GM18909 (cell line): ENCODE measurements at regions not wholly inside any gene's neighbourhood (a gene's known extent, or its start where the extent isn't known, plus 50 kb on each side); places are given as distances from the start of the nearest gene placed in this dataset.

Experiments
- ATAC-seq: cut with Tn5 transposase; IDR thresholded peaks from one replicate; pipeline ENCODE4 v1.9.1; 2021; ENCODE audit warnings: mild to moderate bottlenecking; ENCODE audit not compliant: unreplicated experiment, poor library complexity

DNA sequence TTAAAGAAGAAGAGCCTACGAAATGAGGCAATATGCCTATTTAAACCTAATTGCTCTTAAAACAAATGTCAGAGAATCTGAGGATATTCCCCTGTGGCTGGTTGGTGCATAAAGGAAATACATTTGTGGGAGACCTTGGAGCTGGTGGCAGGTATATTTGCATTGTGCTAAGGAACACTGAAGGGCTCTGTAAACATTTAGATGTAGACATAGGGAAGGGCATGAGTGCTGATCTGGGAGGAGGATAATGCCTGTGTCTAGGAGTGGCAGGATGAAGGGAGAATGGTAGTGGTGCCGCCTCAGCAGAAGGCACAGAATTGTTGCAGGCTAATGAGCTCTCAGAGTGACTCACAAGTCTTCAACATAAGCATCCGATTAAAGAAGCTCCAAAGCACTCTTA is 85.8 kb downstream of the CD164 start:
- ATAC-seq, result no peak

DNA sequence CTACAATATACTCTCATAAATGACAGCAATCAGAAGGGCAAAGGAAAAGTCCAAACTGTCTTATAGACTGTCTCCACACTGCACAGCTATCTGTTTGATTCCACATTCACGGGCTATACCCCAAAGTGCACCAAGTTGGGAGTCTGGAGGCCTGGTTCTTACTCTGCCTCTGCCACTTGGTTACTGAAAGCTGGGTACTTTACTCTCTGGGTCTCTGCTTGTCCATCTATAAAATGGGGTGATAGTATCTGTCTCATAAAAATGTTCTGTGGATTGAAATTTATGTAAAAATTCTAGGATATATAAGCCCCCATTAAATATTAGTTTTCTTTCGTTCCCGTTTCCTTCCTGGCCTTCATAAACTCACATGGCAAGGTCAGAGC is 86.5 kb downstream of the CD164 start:
- ATAC-seq, result no peak

DNA sequence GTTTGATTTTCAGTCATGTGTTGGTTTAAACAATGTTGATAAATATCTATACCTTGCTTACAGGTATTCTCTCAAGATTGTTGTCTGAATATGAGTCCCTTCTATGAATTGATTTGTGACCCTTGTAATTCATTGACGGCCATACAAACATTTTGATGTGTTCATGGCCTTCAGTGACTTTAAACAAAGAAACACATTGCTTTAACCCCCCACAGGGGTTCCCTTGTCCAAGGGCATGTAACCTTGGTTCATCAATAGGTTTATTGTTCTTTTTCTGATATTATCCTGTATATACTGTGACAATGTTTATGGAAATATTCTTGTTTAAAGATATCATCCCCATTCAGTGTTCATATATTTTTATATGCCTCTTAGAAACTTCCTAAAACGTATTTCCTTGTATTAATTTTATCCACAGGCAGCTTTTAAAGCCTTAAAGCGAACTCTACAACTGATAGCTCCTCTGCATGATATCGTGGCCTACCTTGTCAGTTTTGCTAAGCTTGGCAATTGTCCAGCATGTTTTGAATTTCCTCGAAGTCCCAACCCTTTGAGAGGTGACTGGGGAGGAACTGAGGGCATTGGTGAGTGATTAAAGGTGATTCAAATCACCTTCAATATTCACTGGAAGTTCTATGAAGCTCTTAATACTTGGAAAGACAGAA is 87.0 kb downstream of the CD164 start:
- ATAC-seq, result no peak

DNA sequence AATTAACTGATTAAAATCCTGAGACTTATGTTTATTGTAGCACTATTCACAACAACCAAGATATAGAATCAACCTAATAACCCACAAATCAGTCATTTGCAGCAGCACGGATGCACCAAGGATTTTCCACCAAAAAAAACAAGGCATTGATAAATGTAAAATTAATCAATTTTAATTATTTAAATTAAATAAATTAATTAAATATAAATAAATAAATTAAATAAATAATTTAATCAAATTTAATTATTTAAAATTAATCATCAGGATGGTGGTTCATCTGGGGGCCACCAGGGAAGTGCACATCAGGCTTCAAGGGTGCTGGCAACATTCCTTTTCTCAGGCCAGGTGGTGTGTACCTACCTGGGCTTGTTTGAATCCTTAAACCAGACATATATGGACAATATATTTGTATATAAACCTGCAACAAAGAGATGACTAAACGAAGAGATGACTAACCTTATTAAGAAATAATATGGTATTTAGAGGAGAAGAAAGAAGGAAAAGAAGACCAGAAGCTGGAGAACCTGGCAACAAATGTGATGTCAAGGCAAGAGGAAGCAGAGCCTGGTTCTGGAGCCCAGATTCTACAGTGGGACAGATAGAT is 89.2 kb downstream of the CD164 start:
- no peak for ATAC-seq

DNA sequence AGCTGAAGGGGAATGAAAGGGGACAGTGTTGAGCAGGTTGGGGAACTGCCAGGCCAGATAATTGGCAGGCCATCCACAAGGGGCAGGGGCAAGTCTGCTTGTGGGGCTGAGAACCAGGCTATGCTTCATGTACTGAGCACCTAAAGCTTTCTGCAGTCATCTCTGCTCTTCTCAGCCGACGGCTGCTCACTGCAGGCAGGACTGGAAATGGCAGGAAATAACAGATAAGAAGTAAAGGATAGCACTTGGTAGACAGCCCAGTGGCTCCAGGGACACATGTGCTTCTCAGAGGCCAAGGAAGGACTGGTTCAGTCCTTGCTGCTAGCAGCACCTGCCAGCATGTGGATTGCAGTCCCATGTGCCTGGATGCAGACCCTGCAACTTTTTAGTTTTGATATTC is 89.8 kb downstream of the CD164 start:
- no peak for ATAC-seq

DNA sequence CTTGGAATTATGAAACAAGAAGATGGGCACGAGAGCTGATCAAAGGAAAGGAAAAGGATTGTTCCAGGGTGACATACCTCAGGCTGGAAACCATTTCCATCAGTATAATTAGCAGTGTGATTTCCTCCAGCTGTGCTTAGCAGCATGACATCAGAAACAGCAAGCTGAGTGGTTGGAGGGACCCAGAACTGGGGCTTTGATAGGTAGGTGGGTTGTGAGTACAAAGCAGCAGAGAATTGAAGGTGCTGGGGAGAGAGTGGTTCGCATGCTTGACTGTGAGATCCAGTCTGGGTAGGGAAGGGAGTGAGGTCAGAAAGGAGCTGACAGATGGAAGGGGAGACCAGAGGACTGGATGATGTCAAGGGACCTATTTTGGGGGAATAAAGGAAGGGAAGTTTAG is 90.4 kb downstream of the CD164 start:
- ATAC-seq, result no peak

DNA sequence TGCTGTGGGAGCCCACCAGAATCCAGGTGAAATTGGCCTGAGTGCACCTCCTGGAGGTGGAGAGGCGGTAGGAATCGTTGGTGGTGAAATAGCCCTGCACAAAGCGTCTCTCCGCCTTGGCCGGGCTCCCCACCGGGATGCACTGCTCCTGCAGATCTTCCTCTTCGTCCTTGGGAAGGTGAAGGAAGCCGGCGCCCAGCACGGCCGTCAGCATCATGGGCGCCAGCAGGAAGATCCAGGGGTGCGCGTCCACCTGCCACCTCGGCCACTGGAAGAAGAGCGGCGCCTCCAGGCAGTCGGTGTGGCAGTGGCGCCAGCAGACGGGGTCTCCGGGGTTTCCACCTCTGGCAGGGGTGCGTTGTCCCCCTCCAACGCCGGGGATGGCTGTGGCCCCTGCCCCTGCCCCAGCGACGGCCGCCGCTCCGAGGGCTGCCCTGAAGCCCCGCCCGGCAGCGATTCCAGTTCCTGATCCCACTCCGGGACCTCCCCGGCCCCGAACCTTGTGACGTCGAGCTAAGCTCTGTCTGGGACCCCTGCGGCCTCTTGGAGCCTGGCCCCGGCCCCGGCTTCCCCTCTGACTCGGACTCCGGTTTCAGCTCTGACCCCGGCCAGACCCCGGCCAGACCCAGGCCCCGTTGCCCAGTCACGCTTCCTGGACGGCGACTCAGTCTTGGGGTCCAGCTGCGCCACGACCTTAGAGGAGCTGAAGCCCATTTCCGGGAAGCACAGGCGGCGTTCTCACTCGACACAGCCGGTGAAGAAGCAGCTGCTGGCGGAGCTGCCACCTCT is 91.9 kb downstream of the CD164 start:
- ATAC-seq, result no peak

DNA sequence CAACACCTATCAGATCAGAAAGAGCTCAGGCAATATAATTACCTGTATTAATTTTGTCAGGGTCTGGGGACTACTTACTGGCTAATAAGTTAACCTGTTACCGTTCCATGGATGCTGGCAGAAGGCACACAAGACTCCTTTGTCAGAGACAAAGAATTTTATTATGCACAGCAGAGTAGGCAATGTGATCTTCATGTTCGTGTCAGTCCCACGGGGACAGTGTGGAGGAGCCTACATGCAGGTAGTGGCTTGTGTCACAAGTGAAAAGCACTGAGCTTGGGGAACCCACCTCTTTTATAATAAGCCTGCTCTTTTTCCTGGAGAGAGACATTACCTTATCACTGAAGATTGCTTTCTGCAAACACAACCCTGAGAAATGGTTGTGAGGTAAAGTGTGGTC is 96.9 kb downstream of the CD164 start:
- ATAC-seq, result no peak

DNA sequence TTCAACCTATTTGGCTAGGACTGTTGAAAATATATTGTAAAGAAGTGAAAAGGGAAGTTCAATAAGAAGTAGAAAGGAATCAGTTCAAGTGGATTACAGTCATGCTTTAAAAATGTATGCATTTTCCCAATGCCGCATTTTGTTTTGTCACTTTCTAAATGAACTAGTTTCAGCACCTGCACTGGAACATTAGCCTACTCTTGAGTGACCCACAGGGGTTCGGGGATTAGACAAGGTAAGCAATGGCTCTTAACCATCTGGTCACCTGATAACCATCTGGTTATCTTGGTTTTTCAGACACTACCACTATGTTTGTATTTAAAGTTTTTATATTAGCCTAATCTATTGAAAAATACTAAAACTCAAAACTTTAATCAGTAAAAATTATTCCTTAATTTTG is 97.6 kb downstream of the CD164 start:
- ATAC-seq, result no peak

DNA sequence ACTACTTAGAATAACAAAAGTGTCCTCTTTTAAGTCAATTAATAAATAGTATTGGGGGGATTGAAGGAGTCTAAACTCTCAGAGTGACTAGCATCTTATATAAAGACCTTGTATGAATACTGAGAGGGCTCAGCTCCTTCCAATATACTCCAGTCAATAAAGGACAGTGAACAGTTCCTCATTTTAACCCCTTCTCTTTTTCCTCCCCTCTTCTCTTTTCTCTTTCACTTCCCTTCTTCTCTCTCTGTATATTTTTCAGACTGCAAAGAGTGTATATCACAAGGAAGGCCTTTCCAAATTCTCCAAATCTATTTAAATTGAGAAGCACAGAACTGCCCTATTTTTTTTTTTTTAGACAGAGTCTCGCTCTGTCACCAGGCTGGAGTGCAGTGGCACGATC is 99.5 kb downstream of the CD164 start:
- ATAC-seq, result no peak

DNA sequence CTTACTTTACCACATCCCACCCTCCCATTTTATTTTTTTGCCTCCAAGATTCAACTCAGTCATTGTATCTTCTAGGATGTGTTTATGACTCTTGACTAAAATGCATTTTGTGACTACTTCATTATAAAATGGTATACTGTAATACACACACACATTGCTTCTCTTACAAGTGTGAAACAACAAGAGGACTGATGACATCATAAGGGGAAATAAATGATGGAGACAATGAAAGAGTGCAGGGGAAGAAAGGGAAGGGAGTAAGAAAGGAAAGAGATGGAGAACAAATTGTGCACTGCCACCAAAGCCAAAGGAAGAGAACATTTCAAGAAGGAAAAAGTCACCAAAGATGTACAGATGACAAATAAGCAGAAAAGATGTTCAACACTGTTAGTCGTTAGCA is 102.6 kb downstream of the CD164 start:
- no peak for ATAC-seq

DNA sequence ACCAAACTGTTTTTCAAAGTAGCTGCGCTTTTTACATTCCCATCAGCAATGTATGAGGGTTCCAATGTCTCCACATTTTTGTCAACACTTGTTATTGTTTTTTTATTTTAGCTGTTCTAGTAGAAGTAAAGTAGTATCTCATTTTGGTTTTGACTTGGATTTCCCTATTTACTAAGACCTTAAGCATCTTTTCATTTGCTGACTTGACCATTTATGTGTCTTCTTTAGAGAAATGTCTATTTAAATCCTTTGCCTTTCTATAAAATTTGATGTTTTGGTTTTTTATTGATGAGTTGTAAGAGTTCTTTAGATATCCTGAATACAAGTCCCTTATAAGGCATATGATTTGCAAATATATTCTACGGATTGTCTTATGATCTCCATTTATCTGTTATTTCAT is 110.6 kb downstream of the CD164 start:
- no peak for ATAC-seq

DNA sequence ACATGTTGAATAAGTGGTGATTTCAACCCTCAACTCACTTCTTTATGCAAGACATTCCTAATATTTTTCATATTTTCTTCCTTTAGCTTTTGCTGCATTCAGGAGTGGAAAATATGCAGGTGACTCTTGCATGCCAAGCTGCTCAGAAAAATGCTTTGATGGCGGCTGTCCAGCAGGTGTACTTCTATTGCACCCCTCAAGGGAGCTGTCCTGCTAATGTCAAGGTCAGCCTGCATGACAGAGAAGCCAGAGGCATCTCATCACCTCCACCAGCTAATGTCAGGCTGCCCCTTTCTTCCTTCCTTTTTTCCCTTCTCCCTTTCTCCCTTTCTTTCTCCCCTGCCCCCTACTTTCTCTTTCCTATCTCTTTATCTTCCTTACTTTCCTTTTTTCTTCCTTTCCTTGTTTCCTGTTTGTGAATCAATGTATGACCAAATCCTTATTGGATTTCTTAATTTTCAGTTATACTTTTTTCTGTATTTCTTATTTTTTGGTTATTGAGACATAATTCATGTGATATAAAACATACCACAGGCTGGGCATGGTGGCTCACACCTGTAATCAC is 112.2 kb downstream of the CD164 start:
- no peak for ATAC-seq

DNA sequence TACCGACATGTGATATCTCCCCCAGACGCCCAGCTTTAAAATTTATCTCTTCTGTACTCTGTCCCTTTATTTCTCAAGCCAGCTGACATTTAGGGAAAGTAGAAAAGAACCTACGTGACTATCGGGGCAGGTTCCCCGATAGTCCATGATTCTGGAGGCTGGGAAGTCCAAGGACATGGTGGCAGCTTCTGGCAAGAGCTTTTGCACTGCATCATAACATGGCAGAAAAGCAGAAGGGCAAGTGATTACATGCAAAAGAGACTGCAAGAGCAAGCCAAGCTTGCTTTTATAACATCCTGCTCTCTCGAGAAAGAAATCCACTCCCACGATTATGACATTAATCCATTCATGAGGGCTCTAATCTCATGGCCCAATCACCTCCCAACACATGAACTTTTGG is 113.2 kb downstream of the CD164 start:
- ATAC-seq, result no peak

DNA sequence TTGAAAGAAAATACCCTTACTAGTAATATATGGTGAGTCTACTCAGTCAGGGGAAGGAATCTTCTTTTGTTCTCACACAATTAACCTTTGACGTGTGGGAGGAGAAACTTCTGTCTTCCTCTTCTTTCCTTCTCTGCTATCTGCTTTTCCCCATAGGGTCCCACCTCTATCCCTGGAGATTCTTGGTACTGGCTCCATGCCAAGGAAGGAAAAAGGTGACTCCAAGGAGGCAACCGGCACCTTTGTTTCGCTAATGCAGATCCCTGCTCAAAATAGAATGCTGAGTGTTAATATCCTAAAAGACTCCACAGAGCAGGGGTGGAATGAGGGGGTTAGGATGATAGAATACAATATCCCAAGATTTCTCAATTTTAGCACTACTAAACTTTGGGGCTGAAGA is 116.7 kb downstream of the CD164 start:
- no peak for ATAC-seq

DNA sequence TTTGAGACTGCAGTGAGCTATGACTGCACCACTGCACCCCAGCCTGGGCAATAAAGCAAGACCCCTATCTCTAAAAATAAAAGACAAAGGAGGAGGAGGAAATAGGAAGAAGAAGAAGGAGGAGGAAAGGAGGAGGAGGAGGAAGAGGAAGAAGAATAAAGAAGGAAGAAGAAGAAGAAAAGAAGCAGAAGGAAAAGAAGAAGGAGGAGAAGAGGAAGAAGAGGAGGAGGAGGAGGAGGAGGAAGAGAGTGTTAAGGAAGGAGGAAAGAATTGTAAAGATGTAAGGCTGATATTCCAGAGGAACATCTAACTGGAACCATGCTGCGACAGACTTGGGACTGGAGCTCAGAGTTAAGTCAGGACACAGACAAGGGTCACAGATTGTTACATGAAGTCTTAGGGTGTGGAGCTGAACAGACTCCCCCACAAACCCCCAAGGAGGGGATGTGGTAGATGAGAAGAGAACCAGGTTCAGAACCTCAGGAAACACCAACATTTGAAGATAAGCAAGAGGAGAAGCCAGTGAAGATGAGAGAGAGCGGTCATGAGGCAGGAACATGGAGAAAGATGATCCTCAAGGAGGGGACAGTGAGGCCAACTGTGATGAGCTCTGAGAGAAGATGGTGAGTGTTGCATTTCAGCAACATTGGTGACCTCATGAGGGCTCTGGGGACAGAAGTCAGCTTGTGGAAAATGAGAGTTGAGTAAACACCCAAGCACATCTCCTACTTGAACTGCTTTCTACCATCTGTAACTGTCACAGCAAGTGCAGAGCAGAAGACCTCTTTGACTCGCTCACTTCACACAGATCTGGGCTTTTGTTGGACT is 118.2 kb downstream of the CD164 start:
- no peak for ATAC-seq

DNA sequence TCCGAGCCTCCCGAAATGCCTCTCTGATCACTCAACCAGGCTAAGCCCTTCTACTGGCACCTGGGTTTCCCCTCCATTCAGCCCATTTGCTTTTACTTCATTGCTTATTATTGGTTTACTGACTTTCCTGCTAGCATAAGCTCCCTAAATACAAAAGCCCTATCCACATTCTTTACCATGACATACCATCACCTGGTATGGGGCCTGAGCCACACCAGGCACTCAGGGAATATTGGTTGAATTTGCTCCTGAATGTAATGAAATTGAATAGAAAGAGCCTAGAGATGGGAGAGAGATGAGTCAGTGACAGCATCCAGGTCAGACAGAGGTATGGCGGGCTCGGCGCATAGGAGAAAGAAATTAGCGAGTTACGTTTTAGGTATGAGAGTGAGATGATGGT is 120.0 kb downstream of the CD164 start:
- no peak for ATAC-seq

DNA sequence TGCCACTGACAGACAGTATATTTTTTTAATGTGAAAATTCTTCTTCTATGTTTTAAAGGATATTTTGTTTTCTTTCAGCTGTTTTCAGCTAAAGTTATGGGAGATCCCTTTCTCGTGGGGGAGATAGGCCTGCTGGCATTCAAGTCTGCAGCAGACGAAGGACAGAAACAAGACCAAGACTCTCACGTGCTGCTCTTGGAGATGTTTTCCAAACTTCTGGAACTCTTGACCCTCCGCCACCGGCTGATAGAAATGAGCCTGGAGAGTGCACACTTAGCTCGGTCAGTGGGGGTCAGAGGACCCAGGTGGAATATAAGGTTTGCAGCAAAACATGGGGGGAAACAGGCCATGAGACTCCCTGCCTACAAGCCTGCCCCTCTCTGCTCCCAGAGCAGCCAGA is 120.5 kb downstream of the CD164 start:
- ATAC-seq, result no peak

DNA sequence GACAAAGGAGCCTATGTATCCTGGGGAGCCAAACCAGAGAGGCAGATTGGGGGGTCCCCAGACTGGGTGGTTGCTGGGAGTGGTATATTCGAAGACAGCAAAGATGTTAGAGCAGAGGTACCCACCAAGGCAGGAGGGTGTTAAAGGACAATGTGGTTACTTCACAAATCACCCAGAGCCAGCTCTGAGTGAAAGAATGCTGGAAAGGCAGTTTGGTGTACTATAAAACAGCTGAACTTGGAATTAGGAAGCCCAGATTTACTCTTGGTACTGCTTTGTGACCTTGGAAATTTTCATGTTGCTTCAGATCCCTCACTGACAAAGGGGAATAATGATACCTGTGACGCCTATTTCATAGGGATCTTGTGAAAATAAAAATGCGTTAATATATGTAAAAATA is 121.6 kb downstream of the CD164 start:
- ATAC-seq, result no peak

DNA sequence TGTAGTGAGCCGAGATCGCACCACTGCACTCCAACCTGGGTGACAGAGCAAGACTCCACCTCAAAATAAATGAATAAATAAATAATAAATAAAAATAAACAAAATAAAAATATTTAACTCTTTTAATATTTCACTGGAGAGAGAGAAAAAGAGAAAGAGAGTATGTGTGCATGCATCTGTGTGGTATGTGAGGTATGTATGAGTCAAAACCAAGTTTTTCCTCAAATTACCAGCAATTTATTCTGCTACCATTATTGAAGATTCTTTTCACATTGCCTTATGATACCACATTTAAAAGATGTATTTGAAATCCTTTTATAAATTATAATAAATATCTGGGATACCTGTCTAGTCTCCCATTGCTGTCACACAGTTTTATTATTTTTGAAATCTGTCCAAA is 122.1 kb downstream of the CD164 start:
- ATAC-seq, result no peak

DNA sequence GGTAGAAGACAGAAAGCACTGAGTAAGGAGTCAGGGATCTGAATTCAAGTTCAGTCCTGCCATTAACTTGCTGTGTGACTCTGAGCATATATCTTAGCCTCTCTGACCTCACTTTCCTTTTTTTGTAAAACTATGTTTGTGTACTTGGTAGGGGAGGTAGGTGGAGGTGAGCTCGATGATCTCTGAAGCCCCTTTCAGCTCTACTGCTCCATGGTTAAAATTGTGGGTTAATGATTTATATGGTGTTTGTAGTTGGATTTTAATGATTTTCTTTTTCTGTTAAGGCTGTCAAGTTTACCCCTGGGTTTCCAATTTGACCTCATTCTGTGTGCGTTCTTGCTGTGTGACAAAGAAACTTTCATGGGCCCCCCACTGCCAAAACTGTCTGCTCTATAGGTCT is 124.1 kb downstream of the CD164 start:
- no peak for ATAC-seq
